Keratinocyte (primary cell): ENCODE measurements at regions not wholly inside any gene's neighbourhood (a gene's known extent, or its start where the extent isn't known, plus 50 kb on each side); places are given as distances from the start of the nearest gene placed in this dataset.

Source experiments
- CTCF ChIP-seq, 3 experiments: IDR thresholded peaks in 1 of 3; conservative IDR thresholded peaks in 1 of 3; optimal IDR thresholded peaks in 1 of 3; 2 replicates in 2 of 3; 3 replicates in 1 of 3; pipeline versions ENCODE3 to v1.5.1; 2011; ENCODE audit warnings: low read length in 3 of 3, mild to moderate bottlenecking in 3 of 3, moderate library complexity in 2 of 3, control low read depth in 1 of 3, inconsistent platforms in 1 of 3; ENCODE audit not compliant: insufficient read depth in 2 of 3; ENCODE audit errors: extremely low read depth in 1 of 3
- EZH2 ChIP-seq: IDR thresholded peaks from one replicate; pipeline ENCODE4 v1.6.1; 2012; ENCODE audit warnings: inconsistent platforms, mild to moderate bottlenecking, low read length, moderate library complexity

DNA sequence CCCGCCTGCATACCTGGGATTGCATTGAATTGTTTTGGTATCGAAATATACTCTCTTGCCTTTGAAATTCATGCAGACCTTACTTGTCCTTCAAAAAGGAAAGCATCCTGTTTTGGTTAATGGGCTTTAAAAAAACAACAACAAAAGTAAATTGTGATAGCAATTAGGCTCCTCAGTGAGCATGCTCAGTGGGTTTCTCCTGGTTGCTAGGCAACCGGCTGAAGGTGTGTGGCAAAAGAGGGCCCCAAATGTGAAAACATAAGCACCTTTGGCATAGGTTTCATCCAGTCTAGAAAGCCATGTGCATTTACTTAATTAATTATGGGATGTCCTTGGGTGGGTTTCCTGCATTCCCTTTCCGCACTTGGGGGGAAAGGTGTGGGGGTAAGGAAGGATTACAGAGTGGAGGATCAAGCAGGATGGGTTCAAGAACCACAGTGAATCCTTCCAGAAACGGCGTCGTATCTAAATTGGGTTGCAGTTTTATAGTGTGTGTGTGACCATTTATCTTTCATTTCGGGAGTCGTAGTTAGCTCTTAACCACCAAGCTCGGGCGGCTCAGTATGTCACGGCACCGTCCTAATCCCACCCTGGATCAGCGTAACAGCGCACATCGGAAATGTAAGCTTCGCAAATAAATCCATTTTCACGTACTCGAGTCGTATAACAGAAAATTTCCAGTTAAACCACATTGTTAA lies 274.9 kb upstream of the TCF4 start:
- no peak for TF ChIP-seq CTCF (optimal IDR thresholded peaks at IDR 0.05 in 1 of 3, IDR thresholded peaks at IDR 0.05 in 1 of 3, conservative IDR thresholded peaks at IDR 0.05 in 1 of 3; ENCODE audit: extremely low read depth in 1 of 3, insufficient read depth in 2 of 3, low read length in 3 of 3)
- no peak for TF ChIP-seq EZH2
